Fibroblast of villous mesenchyme (primary cell): ENCODE measurements at regions not wholly inside any gene's neighbourhood (a gene's known extent, or its start where the extent isn't known, plus 50 kb on each side); places are given as distances from the start of the nearest gene placed in this dataset.

Experiments used
- DNase-seq: peaks from one replicate; pipeline ENCODE4 v3.0.0-alpha.2; 2010; ENCODE audit warnings: low read depth
- H3K4me3 ChIP-seq: 2 replicates; pipeline ENCODE4 v1.5.1; 2011; ENCODE audit warnings: low read depth, mild to moderate bottlenecking, low read length
- CTCF ChIP-seq: IDR thresholded peaks from 2 replicates; pipeline ENCODE4 v1.5.1; 2012; ENCODE audit warnings: low read depth, mild to moderate bottlenecking, low read length; ENCODE audit not compliant: insufficient read depth

GRCh38 chr22:47837703-47838102 lies 1075.3 kb downstream of the TBC1D22A start:
- H3K4me3 ChIP-seq: no peak overlapping the region
- peak; percentile 41 for DNase-seq
- peak; percentile 41 for TF ChIP-seq CTCF

- no peak for TF ChIP-seq CTCF
- no peak overlapping the region for H3K4me3 ChIP-seq
- DNase-seq: peak; percentile 78
These were observed 1074.5 kb downstream of the TBC1D22A start for GRCh38 chr22:47836957-47837356.

GRCh38 chr22:47835726-47836125 lies 1073.3 kb downstream of the TBC1D22A start:
- TF ChIP-seq CTCF: no peak
- H3K4me3 ChIP-seq: no peak overlapping the region
- DNase-seq: peak; percentile 96

- no peak overlapping the region for H3K4me3 ChIP-seq
- DNase-seq: no peak
- no peak for TF ChIP-seq CTCF
These were observed 1063.6 kb downstream of the TBC1D22A start for GRCh38 chr22:47826016-47826415.

GRCh38 chr22:47822422-47822821 lies 1060.0 kb downstream of the TBC1D22A start:
- TF ChIP-seq CTCF: no peak
- DNase-seq: no peak
- no peak overlapping the region for H3K4me3 ChIP-seq

- DNase-seq: no peak
- H3K4me3 ChIP-seq: no peak overlapping the region
- TF ChIP-seq CTCF: no peak
These were observed 1056.0 kb downstream of the TBC1D22A start for GRCh38 chr22:47818496-47818895.

- no peak for TF ChIP-seq CTCF
- H3K4me3 ChIP-seq: no peak overlapping the region
- no peak for DNase-seq
These were observed 1054.9 kb downstream of the TBC1D22A start for GRCh38 chr22:47817380-47817779.
